Endothelial cell of umbilical vein (primary cell): ENCODE measurements at regions not wholly inside any gene's neighbourhood (a gene's known extent, or its start where the extent isn't known, plus 50 kb on each side); places are given as distances from the start of the nearest gene placed in this dataset.

ENCODE experiments used
- BruUV-seq: library from RNA; stranded (reverse); fragments of 400-500 nt; replicated peaks from 2 replicates; lab custom pipeline; 2021; lab: Mats Ljungman, UMichigan
- CTCF ChIA-PET: fragments of 300-600, 350-600 bp; sonication (Branson Sonifier 250); formaldehyde crosslinking; loops from one replicate; lab custom pipeline; 2021; ENCODE audit warnings: antibody characterized with exemption, inconsistent platforms; lab: Charles Lee
- POLR2A ChIA-PET: fragments of 300-600, 350-600 bp; sonication (Branson Sonifier 250); formaldehyde crosslinking; loops from one replicate; lab custom pipeline; 2021; ENCODE audit warnings: antibody characterized with exemption, inconsistent platforms; lab: Charles Lee
- DNase-seq: peaks from one replicate; pipeline ENCODE4 v3.0.0-alpha.2; 2011; ENCODE audit warnings: low read depth, low spot score
- FAIRE-seq: peaks from 2 replicates; lab custom pipeline; 2011; peaks lifted over from hg19 to GRCh38; lab: Jason Lieb, UNC
- H2AFZ ChIP-seq: 2 replicates; pipeline ENCODE4 v1.6.0; 2012; ENCODE audit warnings: low read depth, low read length, control low read depth, inconsistent platforms
- H3K27ac ChIP-seq: 2 replicates; pipeline ENCODE4 v1.5.1; 2011; ENCODE audit warnings: low read depth, mild to moderate bottlenecking, control low read depth, low read length, moderate library complexity; ENCODE audit not compliant: insufficient read depth
- H3K27me3 ChIP-seq, 2 experiments: 2 replicates each; pipeline versions ENCODE4 v1.6.0 to v1.6.1; 2011; ENCODE audit warnings: low read length in 2 of 2, mixed read lengths in 1 of 2; ENCODE audit not compliant: control insufficient read depth in 2 of 2, insufficient read depth in 2 of 2
- H3K36me3 ChIP-seq, 2 experiments: 2 replicates in 1 of 2; 3 replicates in 1 of 2; pipeline ENCODE4 v1.5.1; 2011; ENCODE audit warnings: low read length in 2 of 2, mild to moderate bottlenecking in 1 of 2, moderate library complexity in 1 of 2; ENCODE audit not compliant: control insufficient read depth in 2 of 2, insufficient read depth in 2 of 2; ENCODE audit errors: extremely low read depth in 1 of 2
- H3K4me1 ChIP-seq: 3 replicates; pipeline ENCODE4 v1.5.1; 2011; ENCODE audit warnings: mild to moderate bottlenecking, low read length; ENCODE audit not compliant: control insufficient read depth, insufficient read depth; ENCODE audit errors: extremely low read depth
- H3K4me2 ChIP-seq: 2 replicates; pipeline ENCODE4 v1.6.1; 2011; ENCODE audit warnings: low read length, control low read depth, mixed read lengths; ENCODE audit not compliant: insufficient read depth
- H3K4me3 ChIP-seq, 3 experiments: fragments of 200-600 bp in 1 of 3; sonication (generic), shearing (Covaris generic) in 1 of 3; replicated peaks in 1 of 3; 2 replicates each; pipeline ENCODE4 v1.5.1; 2011 to 2016; ENCODE audit warnings: control low read depth in 3 of 3, low read length in 3 of 3, mild to moderate bottlenecking in 2 of 3, inconsistent platforms in 1 of 3, low read depth in 1 of 3, moderate library complexity in 1 of 3; ENCODE audit not compliant: insufficient read depth in 1 of 3
- H3K79me2 ChIP-seq: 2 replicates; pipeline ENCODE4 v1.6.0; 2012; ENCODE audit warnings: low read length, inconsistent platforms; ENCODE audit not compliant: control insufficient read depth, insufficient read depth
- H3K9ac ChIP-seq: replicated peaks from 2 replicates; pipeline ENCODE3; 2011; ENCODE audit warnings: low read length, control low read depth; ENCODE audit not compliant: insufficient read depth; ENCODE audit errors: extremely low read depth
- H3K9me1 ChIP-seq: replicated peaks from 3 replicates; pipeline ENCODE4 v1.6.0; 2011; ENCODE audit warnings: mild to moderate bottlenecking, low read length; ENCODE audit not compliant: control insufficient read depth, insufficient read depth; ENCODE audit errors: extremely low read depth
- H3K9me3 ChIP-seq: replicated peaks from 2 replicates; pipeline ENCODE4 v1.5.1; 2012; ENCODE audit warnings: low read length, inconsistent platforms; ENCODE audit not compliant: control insufficient read depth, insufficient read depth
- H4K20me1 ChIP-seq: replicated peaks from 2 replicates; pipeline ENCODE3; 2011; ENCODE audit warnings: mild to moderate bottlenecking, low read length; ENCODE audit not compliant: control insufficient read depth, insufficient read depth; ENCODE audit errors: extremely low read depth
- CTCF ChIP-seq, 2 donors: IDR thresholded peaks; 1 replicate in 1 of 2; 2 replicates in 1 of 2; pipeline ENCODE4 v1.5.1; 2011; ENCODE audit warnings: low read length in 2 of 2, mild to moderate bottlenecking in 2 of 2, moderate library complexity in 2 of 2, control low read depth in 1 of 2, inconsistent platforms in 1 of 2, low read depth in 1 of 2; ENCODE audit not compliant: insufficient read depth in 1 of 2; ENCODE audit errors: extremely low read depth in 1 of 2
- EZH2 ChIP-seq: IDR thresholded peaks from 2 replicates; pipeline ENCODE4 v1.6.1; 2012; ENCODE audit warnings: borderline replicate concordance, low read depth, mild to moderate bottlenecking, moderate library complexity, low read length, inconsistent platforms; ENCODE audit not compliant: severe bottlenecking
- FOS ChIP-seq: IDR thresholded peaks from 2 replicates; pipeline ENCODE4 v1.6.1; 2011; ENCODE audit warnings: mild to moderate bottlenecking, low read length, moderate library complexity, borderline replicate concordance; ENCODE audit not compliant: insufficient read depth
- GATA2 ChIP-seq: IDR thresholded peaks from 2 replicates; pipeline ENCODE4 v1.7.0; 2011; ENCODE audit warnings: low read depth, mild to moderate bottlenecking, moderate library complexity, mixed read lengths, low read length; ENCODE audit not compliant: insufficient read length, insufficient read depth
- JUN ChIP-seq: IDR thresholded peaks from 2 replicates; pipeline ENCODE4 v1.6.1; 2011; ENCODE audit warnings: borderline replicate concordance, low read depth; ENCODE audit not compliant: insufficient read length, insufficient read depth
- MAX ChIP-seq: IDR thresholded peaks from 2 replicates; pipeline ENCODE4 v1.6.1; 2011; ENCODE audit not compliant: insufficient read depth, insufficient read length
- MYC ChIP-seq: IDR thresholded peaks from one replicate; pipeline ENCODE4 v1.6.1; 2011; ENCODE audit warnings: mild to moderate bottlenecking, low read depth, low read length
- POLR2A ChIP-seq: IDR thresholded peaks from 2 replicates; pipeline ENCODE4 v1.6.1; 2012; ENCODE audit warnings: low read depth, mild to moderate bottlenecking, control low read depth, low read length
- POLR2AphosphoS5 ChIP-seq: IDR thresholded peaks from 2 replicates; pipeline ENCODE4 v1.6.1; 2012; ENCODE audit warnings: low read depth, mild to moderate bottlenecking, control low read depth, low read length, moderate library complexity; ENCODE audit not compliant: insufficient read depth
- dilution Hi-C: fragments of 300-500 bp; cut with MboI; formaldehyde crosslinking; loops from one replicate; pipeline ENCODE4 v1.15.0; 2019; ENCODE audit warnings: low sequenced_read_pairs; ENCODE audit not compliant: extremely low pct_ligation_motif_present
- intact Hi-C: fragments of 100-400 bp; cut with micrococcal nuclease; formaldehyde crosslinking; loops from one replicate; pipeline ENCODE4 v1.10.0; 2022

GRCh38 chr12:23222801-23223200 lies 597.8 kb downstream of the ETNK1 start:
- H3K36me3 ChIP-seq = no peaks in the 10 kb centered on the region
- H3K9ac ChIP-seq = no peak overlapping the region
- no peak overlapping the region for H2AFZ ChIP-seq
- no peak for TF ChIP-seq POLR2A
- no peak for TF ChIP-seq FOS
- no peak for TF ChIP-seq CTCF (IDR thresholded peaks at IDR 0.05; ENCODE audit: extremely low read depth in 1 of 2, insufficient read depth in 1 of 2, low read depth in 1 of 2, low read length in 2 of 2)
- TF ChIP-seq MAX = no peak
- no peak for TF ChIP-seq MYC
- no peak for TF ChIP-seq POLR2AphosphoS5
- TF ChIP-seq GATA2 = no peak
- no peak for TF ChIP-seq JUN
- no peak for TF ChIP-seq EZH2
- POLR2A ChIA-PET = no interaction called here
- CTCF ChIA-PET = interaction anchor here (0.7 to 3.4 kb wide), 3 partner anchors 9 to 1730 kb away, joined by 3 to 21 read pairs (median 3); no protein-coding TSS in a partner anchor
- no peak overlapping the region for H3K4me2 ChIP-seq
- DNase-seq (no peak), FAIRE-seq (no peak)
- no TSS peak for BruUV-seq
- no peak overlapping the region for H3K27ac ChIP-seq
- no peak overlapping the region for H3K4me3 ChIP-seq
- dilution Hi-C loops = no loop called here
- H3K9me3 ChIP-seq = no peaks in the 10 kb centered on the region
- no peaks in the 10 kb centered on the region for H4K20me1 ChIP-seq
- H3K9me1 ChIP-seq = no peaks in the 10 kb centered on the region
- intact Hi-C loops = no loop called here
- H3K79me2 ChIP-seq = no peaks in the 10 kb centered on the region
- no peaks in the 10 kb centered on the region for H3K4me1 ChIP-seq
- H3K27me3 ChIP-seq = no peaks in the 10 kb centered on the region
